Sigmoid colon (tissue), 6 donors: ENCODE measurements at regions not wholly inside any gene's neighbourhood (a gene's known extent, or its start where the extent isn't known, plus 50 kb on each side); places are given as distances from the start of the nearest gene placed in this dataset.

Source experiments
- DNase-seq: peaks from one replicate; pipeline ENCODE4 v3.0.0-alpha.2; 2019
- H3K27ac ChIP-seq, 4 donors: fragments of 200-600 bp; sonication (generic); one replicate each; pipeline ENCODE4 v1.5.1; 2016 to 2019; ENCODE audit warnings: mild to moderate bottlenecking in 1 of 4
- H3K27me3 ChIP-seq, 3 donors: fragments of 200-600 bp; sonication (generic); one replicate each; pipeline ENCODE4 v1.5.1; 2019; ENCODE audit warnings: mild to moderate bottlenecking in 1 of 3
- H3K36me3 ChIP-seq, 4 donors: fragments of 200-600 bp; sonication (generic); one replicate each; pipeline ENCODE4 v1.5.1; 2016 to 2019
- H3K4me1 ChIP-seq, 4 donors: fragments of 200-600 bp; sonication (generic); one replicate each; pipeline ENCODE4 v1.5.1; 2017 to 2019
- H3K4me3 ChIP-seq, 4 donors: fragments of 200-600 bp; sonication (generic); one replicate each; pipeline ENCODE4 v1.5.1; 2017 to 2019; ENCODE audit warnings: mild to moderate bottlenecking in 2 of 4, moderate library complexity in 1 of 4
- H3K9me3 ChIP-seq, 4 donors: fragments of 200-600 bp in 3 of 4; sonication (generic) in 3 of 4; one replicate each; pipeline versions ENCODE4 v1.5.1 to v1.6.1; 2013 to 2019
- EP300 ChIP-seq, 4 donors: sonication (generic); formaldehyde crosslinking; IDR thresholded peaks; one replicate each; pipeline ENCODE4 v1.6.1; 2017; ENCODE audit warnings: antibody characterized with exemption in 4 of 4
- POLR2A ChIP-seq, 2 donors: fragments of 450-650 bp; IDR thresholded peaks; one replicate each; pipeline ENCODE4 v1.6.1; 2016; ENCODE audit warnings: antibody characterized with exemption in 2 of 2, mild to moderate bottlenecking in 2 of 2, moderate library complexity in 2 of 2
- POLR2AphosphoS5 ChIP-seq, 4 donors: sonication (generic); formaldehyde crosslinking; IDR thresholded peaks; one replicate each; pipeline ENCODE4 v1.6.1; 2017; ENCODE audit warnings: antibody characterized with exemption in 4 of 4
- WGBS, 2 donors: extraction: QIAGEN DNeasy Blood & Tissue Kit; methylation state at CpG; one replicate each; pipeline ENCODE4 v1.1.7; 2013; 5-methylcytosine and 5-hydroxymethylcytosine counted together
- intact Hi-C: fragments of 100-400 bp; cut with DNase I; formaldehyde crosslinking; loops from one replicate; pipeline ENCODE4 v1.15.1; 2023
- TF ChIP-seq, protein P1 (sequence below), 4 experiments: fragments of 450-650 bp in 3 of 4; fragments of 200-600 bp in 1 of 4; IDR thresholded peaks; one replicate each; pipeline ENCODE4 v1.5.1; 2016 to 2019; ENCODE audit warnings: antibody characterized with exemption in 4 of 4, mild to moderate bottlenecking in 3 of 4, moderate library complexity in 2 of 4
- donor health status: healthy with polysubstance abuse.
- donor health status: healthy.

DNA sequence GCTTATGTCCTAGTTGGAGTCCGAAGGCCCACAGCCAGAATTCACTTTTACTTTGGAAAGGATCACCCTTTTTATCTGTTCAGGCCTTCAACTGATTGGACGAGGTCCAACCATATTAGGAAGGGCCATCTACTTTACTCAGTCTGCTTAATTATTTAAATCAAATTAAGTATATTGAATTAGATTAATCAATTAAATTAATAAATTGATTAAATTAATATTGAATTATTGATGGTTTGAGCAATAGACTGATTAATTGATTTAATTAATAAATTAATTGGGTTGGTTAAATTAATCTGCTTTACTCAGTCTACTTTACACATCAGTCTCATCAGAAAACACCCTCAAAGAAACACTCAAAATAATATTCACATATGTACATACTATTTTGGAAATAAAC is 816.9 kb upstream of the POT1 start:
- no peaks in the 10 kb centered on the region for H3K27me3 ChIP-seq
- no peak for DNase-seq
- no peak overlapping the region for H3K27ac ChIP-seq
- no peaks in the 10 kb centered on the region for H3K36me3 ChIP-seq
- H3K4me1 ChIP-seq, result no peaks in the 10 kb centered on the region
- TF ChIP-seq, protein P1, sequence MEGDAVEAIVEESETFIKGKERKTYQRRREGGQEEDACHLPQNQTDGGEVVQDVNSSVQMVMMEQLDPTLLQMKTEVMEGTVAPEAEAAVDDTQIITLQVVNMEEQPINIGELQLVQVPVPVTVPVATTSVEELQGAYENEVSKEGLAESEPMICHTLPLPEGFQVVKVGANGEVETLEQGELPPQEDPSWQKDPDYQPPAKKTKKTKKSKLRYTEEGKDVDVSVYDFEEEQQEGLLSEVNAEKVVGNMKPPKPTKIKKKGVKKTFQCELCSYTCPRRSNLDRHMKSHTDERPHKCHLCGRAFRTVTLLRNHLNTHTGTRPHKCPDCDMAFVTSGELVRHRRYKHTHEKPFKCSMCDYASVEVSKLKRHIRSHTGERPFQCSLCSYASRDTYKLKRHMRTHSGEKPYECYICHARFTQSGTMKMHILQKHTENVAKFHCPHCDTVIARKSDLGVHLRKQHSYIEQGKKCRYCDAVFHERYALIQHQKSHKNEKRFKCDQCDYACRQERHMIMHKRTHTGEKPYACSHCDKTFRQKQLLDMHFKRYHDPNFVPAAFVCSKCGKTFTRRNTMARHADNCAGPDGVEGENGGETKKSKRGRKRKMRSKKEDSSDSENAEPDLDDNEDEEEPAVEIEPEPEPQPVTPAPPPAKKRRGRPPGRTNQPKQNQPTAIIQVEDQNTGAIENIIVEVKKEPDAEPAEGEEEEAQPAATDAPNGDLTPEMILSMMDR (IDR thresholded peaks at IDR 0.05), result no peak
- TF ChIP-seq POLR2AphosphoS5 (IDR thresholded peaks at IDR 0.05) (no peak), POLR2A (IDR thresholded peaks at IDR 0.05) (no peak), EP300 (IDR thresholded peaks at IDR 0.05) (no peak)
- WGBS, 2 donors, result 86% methylated on average over 2 of the region's 2 CpGs
- H3K9me3 ChIP-seq, result no peaks in the 10 kb centered on the region
- intact Hi-C loops, result no loop called here
- no peak overlapping the region for H3K4me3 ChIP-seq

DNA sequence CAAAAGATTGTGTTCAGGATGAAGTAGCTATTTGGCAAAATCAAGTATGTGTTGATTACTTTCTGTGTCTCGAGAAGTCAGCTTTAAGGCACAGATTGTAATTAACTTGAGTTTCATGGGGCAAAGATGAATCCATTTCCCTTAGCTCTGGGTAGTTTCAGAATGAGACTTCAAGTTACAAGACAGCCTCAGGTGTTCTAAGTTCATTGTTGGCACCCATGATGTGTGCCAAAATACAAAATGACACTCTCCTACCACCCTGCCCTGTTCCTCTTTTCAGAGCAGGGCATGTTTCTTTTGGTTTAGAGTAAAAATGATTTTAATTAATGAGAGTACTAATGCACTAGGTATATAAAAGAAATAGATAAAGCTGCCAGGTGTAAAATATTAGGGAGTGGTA is 797.6 kb upstream of the POT1 start:
- Histone ChIP-seq H3K27me3 (no peaks in the 10 kb centered on the region), H3K4me1 (no peaks in the 10 kb centered on the region), H3K4me3 (no peak overlapping the region), H3K9me3 (no peaks in the 10 kb centered on the region), H3K27ac (no peak overlapping the region), H3K36me3 (no peaks in the 10 kb centered on the region)
- no peak for DNase-seq
- intact Hi-C loops, result no loop called here
- WGBS, 2 donors, result 76 to 77% methylated on average over 1 of the region's 1 CpG
- TF ChIP-seq POLR2AphosphoS5 (IDR thresholded peaks at IDR 0.05), result no peak
- TF ChIP-seq POLR2A (IDR thresholded peaks at IDR 0.05), result no peak
- no peak for TF ChIP-seq EP300 (IDR thresholded peaks at IDR 0.05)
- TF ChIP-seq, protein P1 (IDR thresholded peaks at IDR 0.05), result no peak

DNA sequence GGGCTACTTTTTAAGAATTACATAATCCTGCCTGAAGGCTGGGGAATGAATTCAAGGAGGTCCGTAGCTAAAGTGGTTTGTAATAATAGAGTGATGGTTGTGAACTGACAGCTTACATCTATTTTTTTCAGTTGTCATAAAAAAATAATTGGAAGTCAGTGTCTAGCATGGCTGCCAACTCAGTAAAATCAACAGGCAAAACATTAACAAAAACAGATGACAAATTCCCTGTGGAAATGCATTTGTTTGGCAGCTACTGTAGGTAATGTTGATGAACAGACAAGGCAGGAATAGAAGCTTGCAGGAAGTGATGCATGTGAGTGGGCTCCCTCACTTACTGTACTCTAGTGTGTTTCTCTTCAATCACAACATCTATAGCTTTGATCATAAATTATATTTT is 766.0 kb upstream of the POT1 start:
- no peak for DNase-seq
- no peaks in the 10 kb centered on the region for H3K36me3 ChIP-seq
- H3K4me1 ChIP-seq, result no peaks in the 10 kb centered on the region
- H3K4me3 ChIP-seq, result no peak overlapping the region
- intact Hi-C loops, result no loop called here
- H3K9me3 ChIP-seq, result no peaks in the 10 kb centered on the region
- no peaks in the 10 kb centered on the region for H3K27me3 ChIP-seq
- 68 to 71% methylated on average over 1 of the region's 1 CpG for WGBS, 2 donors
- TF ChIP-seq, protein P1 (IDR thresholded peaks at IDR 0.05), result no peak
- TF ChIP-seq POLR2AphosphoS5 (IDR thresholded peaks at IDR 0.05) (no peak), EP300 (IDR thresholded peaks at IDR 0.05) (no peak)
- no peak overlapping the region for H3K27ac ChIP-seq

DNA sequence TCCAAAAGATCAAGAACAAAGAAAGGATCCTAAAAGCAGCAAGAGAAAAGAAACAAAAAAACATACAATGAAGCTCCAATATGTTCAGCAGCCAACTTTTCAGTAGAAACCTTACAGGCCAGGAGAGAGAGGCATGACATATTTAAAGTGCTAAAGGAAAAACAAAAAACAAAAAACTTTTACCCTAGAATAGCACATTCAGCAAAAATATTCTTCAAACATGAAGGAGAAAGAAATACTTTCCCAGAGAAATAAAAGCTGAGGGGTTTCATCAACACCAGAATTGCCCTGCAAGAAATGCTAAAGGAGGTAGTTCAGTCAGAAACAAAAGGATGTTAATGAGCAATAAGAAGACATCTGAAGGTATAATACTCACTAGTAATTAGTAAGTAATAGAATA is 753.5 kb upstream of the POT1 start:
- Histone ChIP-seq H3K4me1 (no peaks in the 10 kb centered on the region), H3K4me3 (no peak overlapping the region), H3K36me3 (no peaks in the 10 kb centered on the region), H3K27me3 (no peaks in the 10 kb centered on the region), H3K27ac (no peak overlapping the region), H3K9me3 (no peaks in the 10 kb centered on the region)
- TF ChIP-seq EP300 (IDR thresholded peaks at IDR 0.05) (no peak), POLR2A (IDR thresholded peaks at IDR 0.05) (no peak), POLR2AphosphoS5 (IDR thresholded peaks at IDR 0.05) (no peak)
- TF ChIP-seq, protein P1 (IDR thresholded peaks at IDR 0.05), result no peak
- DNase-seq, result no peak
- intact Hi-C loops, result no loop called here

DNA sequence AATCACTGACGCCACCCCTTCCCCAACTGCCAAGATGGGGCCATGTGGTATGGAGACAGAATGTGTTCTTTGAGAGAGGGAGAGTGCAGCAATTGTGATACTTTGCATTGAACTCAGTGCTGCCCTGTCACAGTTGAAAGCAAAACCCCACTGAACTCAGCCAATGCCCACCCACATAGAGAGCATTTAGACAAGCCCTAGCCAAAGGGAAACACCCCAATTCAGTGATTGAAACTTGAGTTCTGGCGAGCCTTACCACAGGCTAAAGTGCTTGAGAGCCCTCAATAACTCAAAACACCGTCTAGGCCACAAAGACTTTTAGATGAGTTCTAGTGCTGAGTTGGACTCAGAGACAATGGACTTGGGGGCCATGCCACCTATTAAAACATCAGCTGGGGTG is 751.9 kb upstream of the POT1 start:
- no peak for TF ChIP-seq POLR2AphosphoS5 (IDR thresholded peaks at IDR 0.05)
- Histone ChIP-seq H3K36me3 (no peaks in the 10 kb centered on the region), H3K9me3 (no peaks in the 10 kb centered on the region), H3K27ac (no peak overlapping the region), H3K4me3 (no peak overlapping the region), H3K4me1 (no peaks in the 10 kb centered on the region), H3K27me3 (no peaks in the 10 kb centered on the region)
- no peak for DNase-seq
- intact Hi-C loops, result no loop called here
- 81 to 86% methylated on average over 3 of the region's 3 CpGs for WGBS, 2 donors
